Keratinocyte (primary cell): ENCODE measurements at regions not wholly inside any gene's neighbourhood (a gene's known extent, or its start where the extent isn't known, plus 50 kb on each side); places are given as distances from the start of the nearest gene placed in this dataset.
"Not testable (repeated sequence)": the region's sequence is repeated elsewhere in the genome, so short reads cannot be mapped to it uniquely, and the experiment has no call there.

ENCODE experiments used
- DNase-seq: peaks from one replicate; pipeline ENCODE4 v3.0.0-alpha.2; 2011; ENCODE audit warnings: low read depth, missing footprints, low spot score
- FAIRE-seq: peaks from 2 replicates; lab custom pipeline; 2011; peaks lifted over from hg19 to GRCh38; lab: Jason Lieb, UNC
- H2AFZ ChIP-seq: 2 replicates; pipeline ENCODE4 v1.6.0; 2012; ENCODE audit warnings: low read length, control low read depth, inconsistent platforms; ENCODE audit not compliant: control insufficient read depth
- H3K27ac ChIP-seq: 2 replicates; pipeline ENCODE4 v1.5.1; 2011; ENCODE audit warnings: low read length; ENCODE audit not compliant: control insufficient read depth, insufficient read depth
- H3K27me3 ChIP-seq: 3 replicates; pipeline ENCODE4 v1.6.0; 2011; ENCODE audit warnings: low read length; ENCODE audit not compliant: control insufficient read depth, insufficient read depth; ENCODE audit errors: extremely low read depth
- H3K36me3 ChIP-seq, 2 experiments: 2 replicates in 1 of 2; 3 replicates in 1 of 2; pipeline ENCODE4 v1.5.1; 2011; ENCODE audit warnings: low read length in 2 of 2, mild to moderate bottlenecking in 1 of 2; ENCODE audit not compliant: control insufficient read depth in 2 of 2, insufficient read depth in 2 of 2; ENCODE audit errors: extremely low read depth in 1 of 2
- H3K4me1 ChIP-seq: 3 replicates; pipeline ENCODE4 v1.5.1; 2011; ENCODE audit warnings: low read length; ENCODE audit not compliant: control insufficient read depth, insufficient read depth; ENCODE audit errors: extremely low read depth
- H3K4me2 ChIP-seq: 3 replicates; pipeline ENCODE4 v1.6.0; 2011; ENCODE audit warnings: low read depth, low read length; ENCODE audit not compliant: control insufficient read depth, insufficient read depth; ENCODE audit errors: extremely low read depth
- H3K4me3 ChIP-seq, 3 experiments: fragments of 200-600 bp in 1 of 3; sonication (generic) in 1 of 3; 2 replicates in 2 of 3; 3 replicates in 1 of 3; pipeline ENCODE4 v1.5.1; 2011 to 2016; ENCODE audit warnings: low read length in 3 of 3, mild to moderate bottlenecking in 3 of 3, control low read depth in 2 of 3, inconsistent platforms in 1 of 3, low read depth in 1 of 3, mixed read lengths in 1 of 3, mixed run types in 1 of 3, moderate library complexity in 1 of 3; ENCODE audit not compliant: control insufficient read depth in 2 of 3, insufficient read depth in 2 of 3; ENCODE audit errors: extremely low read depth in 1 of 3
- H3K79me2 ChIP-seq: 2 replicates; pipeline ENCODE4 v1.6.0; 2012; ENCODE audit warnings: low read length; ENCODE audit not compliant: control insufficient read depth, insufficient read depth
- H3K9ac ChIP-seq: 3 replicates; pipeline ENCODE4 v1.6.0; 2011; ENCODE audit warnings: low read length; ENCODE audit not compliant: control insufficient read depth, insufficient read depth; ENCODE audit errors: extremely low read depth
- H3K9me1 ChIP-seq: 3 replicates; pipeline ENCODE4 v1.6.0; 2011; ENCODE audit warnings: low read length; ENCODE audit not compliant: control insufficient read depth, insufficient read depth; ENCODE audit errors: extremely low read depth
- H3K9me3 ChIP-seq: 2 replicates; pipeline ENCODE4 v1.5.1; 2012; ENCODE audit warnings: low read depth, low read length; ENCODE audit not compliant: control insufficient read depth
- H4K20me1 ChIP-seq: 3 replicates; pipeline ENCODE4 v1.6.0; 2011; ENCODE audit warnings: low read length; ENCODE audit not compliant: control insufficient read depth, insufficient read depth; ENCODE audit errors: extremely low read depth
- dilution Hi-C: fragments of 300-500 bp; cut with MboI; formaldehyde crosslinking; loops from one replicate; pipeline ENCODE4 v1.7.0; 2020; ENCODE audit warnings: low sequenced_read_pairs; ENCODE audit not compliant: extremely low pct_ligation_motif_present

DNA sequence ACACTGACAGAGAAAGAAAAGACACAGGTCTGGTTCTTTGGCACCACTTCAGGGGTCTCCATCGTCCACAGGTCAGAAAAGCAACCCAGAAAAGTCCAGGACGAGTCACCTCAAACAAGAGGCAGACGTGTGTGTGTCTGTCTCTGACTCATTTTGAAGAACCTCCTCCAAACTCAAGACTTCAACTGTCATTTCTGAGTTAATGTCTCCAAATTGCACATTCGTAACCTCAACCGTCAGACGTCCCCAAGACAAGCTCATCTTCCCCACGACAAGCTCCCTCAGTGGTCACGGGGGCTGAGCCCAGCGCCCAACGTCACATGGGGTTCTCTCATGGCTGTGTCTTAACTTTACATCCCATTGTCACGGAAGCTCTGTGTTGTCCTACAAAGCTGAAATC lies 70.2 kb upstream of the TNK2 start:
- peaks cover 6 to 10% of the 10 kb centered on the region in 2 experiments for H3K36me3 ChIP-seq
- H3K9ac ChIP-seq, H3K4me2 ChIP-seq, FAIRE-seq, H4K20me1 ChIP-seq, H3K4me3 ChIP-seq, H3K27ac ChIP-seq, H2AFZ ChIP-seq, H3K79me2 ChIP-seq, H3K4me1 ChIP-seq, H3K9me3 ChIP-seq, H3K9me1 ChIP-seq, dilution Hi-C loops, DNase-seq, H3K27me3 ChIP-seq: not testable (repeated sequence)

DNA sequence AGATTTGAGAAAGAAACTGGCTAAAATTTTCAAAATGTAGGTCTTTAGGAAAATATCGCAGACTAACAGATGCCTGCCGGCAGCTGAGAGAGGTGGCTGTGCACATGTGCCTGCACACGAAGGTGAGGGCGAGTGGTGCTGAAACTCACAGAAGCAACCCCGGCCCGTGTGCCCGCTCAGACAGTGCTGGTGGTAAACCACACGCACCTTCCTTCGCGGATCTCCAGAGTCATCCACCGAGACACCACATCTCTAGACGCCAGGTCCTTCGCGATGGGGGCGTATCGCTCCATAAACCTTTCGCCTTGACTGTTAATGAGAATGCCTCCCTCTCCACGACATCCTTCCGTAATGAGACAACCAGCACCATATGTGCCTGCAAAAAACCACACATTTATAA lies 68.5 kb upstream of the TNK2 start:
- H3K4me3 ChIP-seq, FAIRE-seq, H3K9ac ChIP-seq, H3K4me1 ChIP-seq, H3K36me3 ChIP-seq, H3K79me2 ChIP-seq, H4K20me1 ChIP-seq, DNase-seq, H3K9me1 ChIP-seq, H3K9me3 ChIP-seq, H3K27me3 ChIP-seq, H2AFZ ChIP-seq, dilution Hi-C loops, H3K27ac ChIP-seq, H3K4me2 ChIP-seq: not testable (repeated sequence)

DNA sequence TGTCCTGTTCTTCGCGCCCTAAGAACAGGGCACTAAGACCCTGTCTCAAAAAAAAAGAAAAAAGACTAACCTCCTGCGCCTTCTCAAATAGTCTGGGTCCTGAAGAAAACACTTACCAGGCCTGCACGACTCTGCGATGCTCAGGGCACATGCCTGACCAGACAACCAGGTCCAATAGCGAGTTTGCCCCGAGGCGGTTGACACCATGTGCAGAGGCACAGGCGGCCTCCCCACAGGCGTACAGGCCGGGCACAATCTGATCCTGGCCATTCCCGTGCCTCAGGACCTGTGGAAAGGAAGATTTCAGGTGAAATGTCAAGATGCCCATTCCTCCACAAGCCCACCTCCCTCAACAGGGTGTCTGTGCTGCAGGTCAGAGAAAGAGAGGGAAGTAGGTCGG lies 65.9 kb upstream of the TNK2 start:
- H3K4me2 ChIP-seq, H3K4me1 ChIP-seq, H3K79me2 ChIP-seq, H3K9me3 ChIP-seq, FAIRE-seq, dilution Hi-C loops, DNase-seq, H3K9me1 ChIP-seq, H2AFZ ChIP-seq, H4K20me1 ChIP-seq, H3K9ac ChIP-seq, H3K27me3 ChIP-seq, H3K4me3 ChIP-seq, H3K27ac ChIP-seq: not testable (repeated sequence)
- H3K36me3 ChIP-seq = peaks cover 7 to 15% of the 10 kb centered on the region in 2 experiments

DNA sequence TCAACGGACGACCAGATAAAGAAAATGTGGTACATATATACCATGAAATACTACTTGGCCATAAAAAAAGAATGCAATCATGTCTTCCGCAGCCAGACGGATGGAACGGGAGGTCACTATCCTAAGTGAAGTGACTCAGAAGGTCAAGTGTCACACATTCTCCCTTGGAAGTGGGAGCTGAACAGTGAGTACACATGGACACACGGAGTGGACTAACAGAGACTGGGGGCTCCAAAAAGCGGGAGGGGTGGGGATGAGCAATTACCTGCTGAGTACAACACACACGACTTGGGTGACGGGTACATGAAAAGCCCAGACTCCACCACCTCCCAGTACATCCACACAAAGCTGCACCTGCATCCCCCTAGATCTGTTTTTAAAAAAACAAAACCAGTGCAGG lies 62.5 kb upstream of the TNK2 start:
- H3K79me2 ChIP-seq, H3K27ac ChIP-seq, FAIRE-seq, dilution Hi-C loops, H2AFZ ChIP-seq, H3K27me3 ChIP-seq, H3K4me3 ChIP-seq, H3K4me2 ChIP-seq, H3K9me1 ChIP-seq, DNase-seq, H3K4me1 ChIP-seq, H3K9ac ChIP-seq, H4K20me1 ChIP-seq, H3K9me3 ChIP-seq: not testable (repeated sequence)
- H3K36me3 ChIP-seq = peaks cover 6 to 14% of the 10 kb centered on the region in 2 experiments

DNA sequence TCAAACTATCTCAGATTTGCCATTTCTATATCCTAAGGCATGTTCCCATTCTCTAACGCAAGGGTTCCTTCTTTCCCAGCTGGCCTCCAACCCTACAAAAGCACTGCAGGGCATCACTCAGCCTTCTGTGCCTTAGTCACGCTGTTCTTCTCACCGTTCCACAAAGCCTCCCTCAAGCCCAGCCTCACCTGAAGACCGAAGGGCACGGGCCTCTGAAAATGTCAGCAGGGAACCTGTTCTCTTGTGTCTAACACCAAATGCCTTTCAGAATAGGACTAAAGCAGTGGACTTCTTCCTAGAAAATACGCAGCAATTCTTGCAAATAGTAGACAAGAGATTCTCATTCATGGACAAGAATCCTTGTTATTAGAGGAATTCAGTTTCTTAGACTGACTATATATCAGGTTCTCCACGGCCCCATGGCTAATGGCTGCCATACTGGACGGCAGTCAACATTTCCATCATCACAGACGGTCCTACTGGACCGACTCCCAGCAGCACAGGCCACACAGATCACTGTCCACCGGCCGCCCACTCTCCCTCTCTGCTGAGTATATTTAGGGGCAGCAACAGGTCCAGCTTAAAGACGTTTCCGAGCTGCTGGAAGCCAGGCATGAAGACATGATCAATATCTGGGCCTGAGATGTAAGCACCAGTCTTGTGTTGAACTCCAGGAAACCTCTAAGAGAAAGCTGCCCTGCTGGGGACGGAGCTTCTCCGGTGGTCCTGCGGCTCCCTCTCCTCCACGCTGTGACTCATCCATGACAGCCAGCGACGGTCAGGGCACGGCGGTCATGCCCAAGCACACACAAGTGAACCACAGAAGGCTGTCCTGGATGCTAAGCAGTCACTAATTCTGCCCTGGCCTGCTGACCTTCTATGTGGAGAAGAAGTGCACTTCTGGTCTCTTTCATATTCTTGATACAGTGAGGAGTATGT lies 61.8 kb upstream of the TNK2 start:
- dilution Hi-C loops = not testable (repeated sequence)

More for the DNA sequence above, 61.8 kb upstream of the TNK2 start:
- H3K27ac ChIP-seq, H3K9ac ChIP-seq, H3K9me3 ChIP-seq, H3K79me2 ChIP-seq, H4K20me1 ChIP-seq, H3K9me1 ChIP-seq, H3K4me1 ChIP-seq, H3K27me3 ChIP-seq, H2AFZ ChIP-seq, DNase-seq, H3K4me2 ChIP-seq, FAIRE-seq, H3K4me3 ChIP-seq: not testable (repeated sequence)
- peaks cover 3 to 13% of the 10 kb centered on the region in 2 experiments for H3K36me3 ChIP-seq
